Neural cell (in vitro differentiated cells): ENCODE measurements at regions not wholly inside any gene's neighbourhood (a gene's known extent, or its start where the extent isn't known, plus 50 kb on each side); places are given as distances from the start of the nearest gene placed in this dataset.

ENCODE experiments used
- H2AFZ ChIP-seq: fragments of 200-600, 300-800 bp; sonication (generic), shearing (Covaris generic); 2 replicates; pipeline ENCODE4 v1.6.0; 2014; ENCODE audit warnings: low read depth, mild to moderate bottlenecking, antibody characterized with exemption, low read length, moderate library complexity
- H3F3A ChIP-seq: fragments of 200-600 bp; shearing (Covaris generic); 2 replicates; pipeline ENCODE4 v1.6.1; 2016; ENCODE audit warnings: mild to moderate bottlenecking, moderate library complexity, mixed read lengths, antibody characterized with exemption, low read length; ENCODE audit not compliant: insufficient read depth, poor library complexity, severe bottlenecking
- H3K27ac ChIP-seq: fragments of 200-600, 300-800 bp; sonication (generic), shearing (Covaris generic); 2 replicates; pipeline ENCODE4 v1.5.1; 2014; ENCODE audit warnings: mild to moderate bottlenecking, low read length, moderate library complexity
- H3K27me3 ChIP-seq: fragments of 300-800, 200-600 bp; sonication (generic), shearing (Covaris generic); 2 replicates; pipeline ENCODE4 v1.6.0; 2014; ENCODE audit warnings: mild to moderate bottlenecking, low read depth, low read length, moderate library complexity; ENCODE audit not compliant: insufficient read depth
- H3K36me3 ChIP-seq: fragments of 300-800, 200-600 bp; sonication (generic), shearing (Covaris generic); 2 replicates; pipeline ENCODE4 v1.5.1; 2014; ENCODE audit warnings: mild to moderate bottlenecking, antibody characterized with exemption, low read length, moderate library complexity; ENCODE audit not compliant: insufficient read depth
- H3K4me2 ChIP-seq: fragments of 300-800, 200-600 bp; sonication (generic), shearing (Covaris generic); 2 replicates; pipeline ENCODE4 v1.6.0; 2014; ENCODE audit warnings: mild to moderate bottlenecking, low read length
- H3K4me3 ChIP-seq: fragments of 300-800, 200-600 bp; sonication (generic), shearing (Covaris generic); 2 replicates; pipeline ENCODE4 v1.5.1; 2014; ENCODE audit warnings: mild to moderate bottlenecking, low read length, moderate library complexity
- H3K79me2 ChIP-seq: fragments of 200-600 bp; shearing (Covaris generic); replicated peaks from 2 replicates; pipeline ENCODE4 v1.6.0; 2014; ENCODE audit warnings: mild to moderate bottlenecking, low read length, moderate library complexity; ENCODE audit not compliant: insufficient read depth
- H3K9ac ChIP-seq: fragments of 300-800, 200-600 bp; sonication (generic), shearing (Covaris generic); 2 replicates; pipeline ENCODE4 v1.6.1; 2016; ENCODE audit warnings: mild to moderate bottlenecking, low read length, mixed read lengths
- H3K9me2 ChIP-seq: fragments of 200-600 bp; shearing (Covaris generic); 2 replicates; pipeline ENCODE4 v1.6.1; 2016; ENCODE audit warnings: mild to moderate bottlenecking, low read length, mixed read lengths; ENCODE audit not compliant: insufficient read depth
- H3K9me3 ChIP-seq: fragments of 200-600, 300-800 bp; sonication (generic), shearing (Covaris generic); 2 replicates; pipeline ENCODE4 v1.6.1; 2016; ENCODE audit warnings: mild to moderate bottlenecking, mixed run types, low read length, moderate library complexity, mixed read lengths
- H4K20me1 ChIP-seq: fragments of 200-600 bp; shearing (Covaris generic); 2 replicates; pipeline ENCODE4 v1.6.1; 2016; ENCODE audit warnings: mild to moderate bottlenecking, mixed run types; ENCODE audit not compliant: insufficient read depth
- EP300 ChIP-seq: fragments of 450-650 bp; conservative IDR thresholded peaks from 2 replicates; pipeline ENCODE4 v1.6.1; 2014; ENCODE audit warnings: antibody characterized with exemption, mild to moderate bottlenecking, moderate library complexity; ENCODE audit not compliant: poor library complexity, severe bottlenecking
- EZH2 ChIP-seq: fragments of 200-600, 300-800 bp; shearing (Covaris generic), sonication (generic); IDR thresholded peaks from 2 replicates; pipeline ENCODE4 v1.6.1; 2014; ENCODE audit warnings: antibody characterized with exemption, low read length, borderline replicate concordance, mild to moderate bottlenecking; ENCODE audit not compliant: insufficient read depth, poor library complexity, severe bottlenecking
- MXI1 ChIP-seq: fragments of 450-650 bp; conservative IDR thresholded peaks from 2 replicates; pipeline ENCODE4 v1.6.1; 2014; ENCODE audit warnings: antibody characterized with exemption, mild to moderate bottlenecking; ENCODE audit not compliant: poor library complexity, severe bottlenecking
- POLR2AphosphoS5 ChIP-seq: IDR thresholded peaks from 2 replicates; pipeline ENCODE4 v1.6.1; 2012
- RAD21 ChIP-seq: fragments of 450-650 bp; conservative IDR thresholded peaks from 2 replicates; pipeline ENCODE4 v1.6.1; 2014; ENCODE audit warnings: antibody characterized with exemption, mild to moderate bottlenecking, moderate library complexity
- SMC3 ChIP-seq: fragments of 450-650 bp; conservative IDR thresholded peaks from 2 replicates; pipeline ENCODE4 v1.6.1; 2014; ENCODE audit warnings: antibody characterized with exemption, mild to moderate bottlenecking, moderate library complexity; ENCODE audit not compliant: poor library complexity
- TAF1 ChIP-seq: IDR thresholded peaks from 2 replicates; pipeline ENCODE4 v1.6.1; 2012; ENCODE audit warnings: low read depth
- TF ChIP-seq, protein P1 (sequence below): fragments of 450-650 bp; IDR thresholded peaks from 2 replicates; pipeline ENCODE4 v1.5.1; 2014; ENCODE audit warnings: antibody characterized with exemption, mild to moderate bottlenecking, moderate library complexity; ENCODE audit not compliant: poor library complexity, severe bottlenecking
- TF ChIP-seq, protein P2 (sequence below): IDR thresholded peaks from 2 replicates; pipeline ENCODE4 v1.6.1; 2012; ENCODE audit warnings: borderline replicate concordance

DNA sequence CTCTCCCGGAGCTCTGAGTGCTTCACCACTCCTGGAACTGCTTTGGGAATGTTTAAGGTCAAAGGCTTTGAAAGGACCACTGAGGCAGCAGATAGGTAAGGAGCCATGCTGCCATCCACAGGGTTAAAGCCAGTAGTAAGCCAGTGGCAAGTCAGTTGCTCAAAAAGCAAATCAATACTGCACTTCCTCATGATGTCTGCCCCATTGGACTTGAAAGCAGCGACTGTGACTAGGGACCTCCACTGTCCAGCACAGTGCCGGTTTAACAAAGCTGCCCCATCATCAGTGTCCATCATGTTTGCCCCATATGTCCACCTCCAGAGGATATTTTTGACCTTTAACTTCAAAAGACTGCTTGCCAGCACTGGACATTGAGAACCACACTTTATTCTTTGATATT lies 49.9 kb upstream of the FGF13 start:
- Histone ChIP-seq H3K9me3 (no peaks in the 10 kb centered on the region), H3F3A (no peaks in the 10 kb centered on the region), H3K9me2 (no peaks in the 10 kb centered on the region), H4K20me1 (no peaks in the 10 kb centered on the region), H3K27ac (no peak overlapping the region), H3K4me2 (no peak overlapping the region), H2AFZ (no peak overlapping the region), H3K79me2 (no peaks in the 10 kb centered on the region), H3K4me3 (no peak overlapping the region), H3K9ac (no peak overlapping the region), H3K36me3 (no peaks in the 10 kb centered on the region), H3K27me3 (no peaks in the 10 kb centered on the region)
- TF ChIP-seq POLR2AphosphoS5 (no peak), TAF1 (no peak), EZH2 (no peak), EP300 (no peak), MXI1 (no peak), RAD21 (no peak), SMC3 (no peak)
- TF ChIP-seq, protein P1, sequence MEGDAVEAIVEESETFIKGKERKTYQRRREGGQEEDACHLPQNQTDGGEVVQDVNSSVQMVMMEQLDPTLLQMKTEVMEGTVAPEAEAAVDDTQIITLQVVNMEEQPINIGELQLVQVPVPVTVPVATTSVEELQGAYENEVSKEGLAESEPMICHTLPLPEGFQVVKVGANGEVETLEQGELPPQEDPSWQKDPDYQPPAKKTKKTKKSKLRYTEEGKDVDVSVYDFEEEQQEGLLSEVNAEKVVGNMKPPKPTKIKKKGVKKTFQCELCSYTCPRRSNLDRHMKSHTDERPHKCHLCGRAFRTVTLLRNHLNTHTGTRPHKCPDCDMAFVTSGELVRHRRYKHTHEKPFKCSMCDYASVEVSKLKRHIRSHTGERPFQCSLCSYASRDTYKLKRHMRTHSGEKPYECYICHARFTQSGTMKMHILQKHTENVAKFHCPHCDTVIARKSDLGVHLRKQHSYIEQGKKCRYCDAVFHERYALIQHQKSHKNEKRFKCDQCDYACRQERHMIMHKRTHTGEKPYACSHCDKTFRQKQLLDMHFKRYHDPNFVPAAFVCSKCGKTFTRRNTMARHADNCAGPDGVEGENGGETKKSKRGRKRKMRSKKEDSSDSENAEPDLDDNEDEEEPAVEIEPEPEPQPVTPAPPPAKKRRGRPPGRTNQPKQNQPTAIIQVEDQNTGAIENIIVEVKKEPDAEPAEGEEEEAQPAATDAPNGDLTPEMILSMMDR, result no peak
- TF ChIP-seq, protein P2, sequence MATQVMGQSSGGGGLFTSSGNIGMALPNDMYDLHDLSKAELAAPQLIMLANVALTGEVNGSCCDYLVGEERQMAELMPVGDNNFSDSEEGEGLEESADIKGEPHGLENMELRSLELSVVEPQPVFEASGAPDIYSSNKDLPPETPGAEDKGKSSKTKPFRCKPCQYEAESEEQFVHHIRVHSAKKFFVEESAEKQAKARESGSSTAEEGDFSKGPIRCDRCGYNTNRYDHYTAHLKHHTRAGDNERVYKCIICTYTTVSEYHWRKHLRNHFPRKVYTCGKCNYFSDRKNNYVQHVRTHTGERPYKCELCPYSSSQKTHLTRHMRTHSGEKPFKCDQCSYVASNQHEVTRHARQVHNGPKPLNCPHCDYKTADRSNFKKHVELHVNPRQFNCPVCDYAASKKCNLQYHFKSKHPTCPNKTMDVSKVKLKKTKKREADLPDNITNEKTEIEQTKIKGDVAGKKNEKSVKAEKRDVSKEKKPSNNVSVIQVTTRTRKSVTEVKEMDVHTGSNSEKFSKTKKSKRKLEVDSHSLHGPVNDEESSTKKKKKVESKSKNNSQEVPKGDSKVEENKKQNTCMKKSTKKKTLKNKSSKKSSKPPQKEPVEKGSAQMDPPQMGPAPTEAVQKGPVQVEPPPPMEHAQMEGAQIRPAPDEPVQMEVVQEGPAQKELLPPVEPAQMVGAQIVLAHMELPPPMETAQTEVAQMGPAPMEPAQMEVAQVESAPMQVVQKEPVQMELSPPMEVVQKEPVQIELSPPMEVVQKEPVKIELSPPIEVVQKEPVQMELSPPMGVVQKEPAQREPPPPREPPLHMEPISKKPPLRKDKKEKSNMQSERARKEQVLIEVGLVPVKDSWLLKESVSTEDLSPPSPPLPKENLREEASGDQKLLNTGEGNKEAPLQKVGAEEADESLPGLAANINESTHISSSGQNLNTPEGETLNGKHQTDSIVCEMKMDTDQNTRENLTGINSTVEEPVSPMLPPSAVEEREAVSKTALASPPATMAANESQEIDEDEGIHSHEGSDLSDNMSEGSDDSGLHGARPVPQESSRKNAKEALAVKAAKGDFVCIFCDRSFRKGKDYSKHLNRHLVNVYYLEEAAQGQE, result no peak
